GM18951 (cell line): ENCODE measurements at regions not wholly inside any gene's neighbourhood (a gene's known extent, or its start where the extent isn't known, plus 50 kb on each side); places are given as distances from the start of the nearest gene placed in this dataset.

Source experiments
- POLR2A ChIP-seq: IDR thresholded peaks from 4 replicates; pipeline ENCODE4 v1.6.1; 2011; ENCODE audit warnings: mild to moderate bottlenecking; ENCODE audit not compliant: insufficient read length, insufficient read depth; ENCODE audit errors: extremely low read depth
- in situ Hi-C: fragments of 300-500 bp; cut with MboI; formaldehyde crosslinking; loops from one replicate; pipeline ENCODE4 v1.12.0; 2022; ENCODE audit warnings: low sequenced_read_pairs, mixed read lengths, inconsistent platforms; ENCODE audit not compliant: unreplicated experiment

DNA sequence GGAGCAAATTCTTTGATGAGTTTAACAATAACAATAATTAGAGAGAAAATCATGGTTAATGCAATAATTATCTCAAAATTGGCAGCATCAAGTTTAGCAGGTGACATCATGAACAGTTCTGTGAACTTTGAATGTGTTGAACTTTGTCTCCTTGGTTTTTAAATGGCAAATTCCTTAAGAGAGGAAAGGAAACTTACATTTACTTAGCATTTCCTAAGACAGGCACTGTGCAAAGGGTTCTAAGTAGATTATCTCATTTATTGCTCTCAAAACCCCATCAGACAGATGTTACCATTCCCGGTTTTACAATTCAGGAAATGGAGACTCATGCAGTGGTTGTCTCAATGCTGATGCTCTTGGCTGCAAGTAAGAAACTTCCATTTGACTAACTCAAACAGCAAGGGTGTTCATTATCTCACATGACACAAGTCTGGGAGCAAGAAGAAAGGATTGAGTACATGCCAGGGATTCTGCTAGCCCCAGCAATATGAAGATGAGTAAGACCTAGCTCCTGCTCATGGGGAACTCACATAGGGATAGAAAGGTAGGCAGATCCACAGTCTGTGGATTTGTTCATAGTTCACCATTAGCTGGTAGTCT lies 81.3 kb upstream of the ITGA6 start:
- in situ Hi-C loops: no loop called here
- no peak for TF ChIP-seq POLR2A

DNA sequence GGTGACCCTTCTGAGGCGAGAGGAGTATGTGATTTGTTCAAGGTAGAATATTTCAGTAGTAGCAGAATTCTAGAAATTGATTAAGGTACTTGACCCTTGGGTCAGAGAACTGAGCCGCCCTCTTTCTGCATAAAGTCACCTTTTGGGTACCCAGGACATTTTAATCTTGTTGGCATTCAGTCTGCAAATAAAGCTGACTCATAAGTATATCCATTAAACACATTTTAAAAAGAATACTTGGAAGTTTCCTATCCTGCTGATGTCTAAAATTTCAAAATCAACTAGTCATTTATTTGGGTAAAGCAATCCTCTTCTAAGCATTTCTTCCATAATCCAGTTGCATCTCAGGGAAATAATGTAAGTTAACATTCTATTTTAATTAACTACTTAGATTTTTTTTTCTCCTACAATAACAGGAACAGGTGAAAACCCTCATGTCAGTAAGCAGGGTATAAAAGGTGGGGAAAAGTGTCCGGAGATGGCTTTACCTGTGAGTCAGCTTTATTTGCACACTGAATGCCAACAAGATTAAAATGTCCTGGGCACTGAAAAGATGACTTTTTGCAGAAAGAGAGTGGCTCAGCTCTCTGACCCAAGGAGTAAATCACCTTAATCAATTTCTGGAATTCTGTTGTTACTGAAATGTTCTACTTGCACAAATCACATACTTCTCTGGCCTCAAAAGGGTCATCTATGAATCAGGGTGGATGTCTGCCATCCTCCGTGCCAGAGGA lies 78.7 kb upstream of the ITGA6 start:
- TF ChIP-seq POLR2A: no peak
- in situ Hi-C loops: no loop called here

DNA sequence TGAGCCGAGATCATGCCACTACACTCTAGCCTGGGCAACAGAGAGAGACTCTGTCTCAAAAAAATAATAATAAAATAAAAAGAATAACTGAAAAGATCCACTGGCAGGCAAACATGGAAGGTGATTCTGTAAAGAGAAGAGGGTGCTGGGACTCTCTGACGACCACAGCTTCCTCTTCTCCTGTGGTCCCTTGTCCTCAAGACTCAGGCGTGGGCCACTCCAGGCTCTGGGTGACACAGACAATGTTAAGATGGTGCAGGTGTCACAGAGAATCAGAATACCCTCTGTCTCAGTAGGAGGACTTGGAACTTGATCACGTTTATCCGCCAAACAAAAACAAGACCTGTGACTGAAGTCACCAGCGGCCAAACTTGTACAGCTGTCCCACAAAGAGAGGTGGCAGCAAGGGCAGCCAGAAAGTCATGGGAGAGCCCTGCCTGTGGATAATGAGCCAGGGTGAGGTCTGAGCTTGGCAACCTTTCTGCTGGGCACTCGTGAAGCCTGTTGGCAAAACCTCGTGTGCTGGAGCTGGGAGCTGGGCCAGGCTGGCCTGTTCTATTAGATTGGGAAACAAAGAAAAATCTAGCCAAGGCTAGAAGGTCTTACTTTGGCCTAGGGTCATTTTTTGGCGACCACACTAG lies 76.4 kb upstream of the ITGA6 start:
- TF ChIP-seq POLR2A: no peak
- in situ Hi-C loops: no loop called here

DNA sequence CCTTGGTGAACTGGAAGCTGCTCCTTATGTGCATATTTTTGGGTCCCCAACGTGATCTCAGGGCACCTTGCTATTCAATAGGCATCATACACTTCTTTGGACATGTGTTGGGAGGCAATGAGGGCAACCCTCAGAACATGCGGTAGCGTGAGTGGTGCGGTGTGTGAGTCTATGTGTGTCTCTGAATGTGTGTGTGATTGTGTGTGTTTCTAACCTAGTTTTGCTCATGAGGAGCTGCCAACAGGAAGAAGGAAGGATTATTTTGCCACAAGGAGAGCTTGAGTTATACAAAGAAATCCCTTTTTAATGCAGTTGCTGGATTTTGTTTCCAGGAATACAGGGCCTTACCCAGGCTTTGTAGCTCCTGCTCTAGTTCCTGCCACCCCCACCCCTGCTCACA lies 75.8 kb upstream of the ITGA6 start:
- in situ Hi-C loops: no loop called here
- no peak for TF ChIP-seq POLR2A

DNA sequence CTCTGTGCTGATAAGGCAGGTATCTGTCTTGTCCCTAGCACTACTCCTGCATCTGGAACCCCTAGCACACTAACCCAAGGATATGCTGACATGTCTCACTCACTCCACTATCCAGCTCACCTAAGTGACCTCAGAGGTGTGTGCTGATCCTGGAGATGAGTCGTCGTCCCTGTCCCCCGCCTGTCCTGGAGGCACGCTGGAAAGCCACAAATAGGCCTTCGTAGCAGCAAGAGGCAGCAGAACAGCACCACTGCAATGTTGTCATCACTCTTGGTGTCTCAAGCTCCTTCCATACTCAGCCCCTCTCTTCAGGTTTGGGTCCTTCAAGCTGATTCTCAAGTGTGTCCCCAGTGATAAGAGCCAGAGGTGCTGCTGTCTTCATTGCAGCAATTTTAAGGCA lies 73.0 kb upstream of the ITGA6 start:
- TF ChIP-seq POLR2A: no peak
- in situ Hi-C loops: no loop called here

DNA sequence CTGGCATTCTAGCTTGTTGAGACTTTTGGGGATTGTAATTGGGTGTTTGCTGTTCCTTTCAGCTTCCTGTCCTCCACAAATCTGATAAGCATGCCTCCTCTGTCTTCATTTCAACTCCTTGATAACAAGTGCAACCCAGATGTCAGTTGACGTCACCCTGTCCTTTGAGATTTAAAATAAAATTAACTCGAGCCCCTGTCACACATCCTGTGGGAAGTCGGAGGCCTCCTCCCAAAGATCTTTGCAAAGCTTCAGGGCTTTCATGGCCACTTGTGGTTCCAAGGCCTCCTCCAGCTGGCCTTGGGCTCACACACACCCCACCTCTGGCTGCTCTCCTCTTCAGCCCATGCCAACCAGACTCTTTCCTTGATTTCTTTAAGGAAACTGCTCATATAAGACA lies 69.9 kb upstream of the ITGA6 start:
- no peak for TF ChIP-seq POLR2A
- in situ Hi-C loops: loop anchor here (5.0 kb wide), 1 partner anchor 45 kb away; no protein-coding TSS in a partner anchor

DNA sequence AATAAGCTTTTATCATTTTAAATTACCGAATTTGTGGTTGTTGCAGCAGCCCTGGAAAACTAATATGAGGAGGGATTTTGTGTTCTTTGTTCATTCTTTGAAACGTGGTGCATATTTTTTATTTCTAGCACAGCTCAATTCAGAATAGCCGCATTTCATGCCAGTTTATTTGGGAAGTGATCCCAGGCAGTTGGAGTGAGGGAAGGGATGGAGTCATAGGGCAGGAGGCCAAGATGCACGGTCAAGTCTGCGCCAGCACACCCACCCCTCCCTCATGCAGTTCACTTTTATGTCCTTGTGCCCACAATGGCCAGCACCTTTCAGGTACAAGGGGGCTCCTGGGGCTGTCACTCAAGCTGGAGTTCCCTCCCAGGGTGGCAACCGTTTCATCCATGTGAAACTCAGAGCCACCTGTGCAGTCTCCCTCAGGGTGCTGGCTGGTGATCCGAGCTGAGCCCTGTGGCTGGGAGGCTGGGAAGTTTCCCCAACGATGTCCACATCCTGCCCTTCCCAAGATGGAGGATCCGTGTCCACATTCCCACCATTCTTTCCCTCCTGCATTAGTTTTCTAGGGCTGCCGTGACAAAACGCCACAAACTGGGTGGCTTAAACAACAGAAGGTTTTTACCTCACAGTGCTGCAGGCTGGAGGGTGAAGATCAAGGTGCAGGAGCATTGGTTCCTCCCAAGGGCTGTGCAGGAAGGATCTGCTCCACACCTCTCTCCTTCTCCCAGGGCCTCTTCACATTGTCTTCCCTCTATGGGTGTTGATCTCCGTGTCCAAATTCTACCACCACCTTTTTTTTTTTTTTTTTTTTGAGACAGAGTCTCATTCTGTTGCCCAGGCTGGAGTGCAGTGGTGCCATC lies 68.5 kb upstream of the ITGA6 start:
- no peak for TF ChIP-seq POLR2A
- in situ Hi-C loops: loop anchor here (5.0 kb wide), 1 partner anchor 47 kb away; no protein-coding TSS in a partner anchor

DNA sequence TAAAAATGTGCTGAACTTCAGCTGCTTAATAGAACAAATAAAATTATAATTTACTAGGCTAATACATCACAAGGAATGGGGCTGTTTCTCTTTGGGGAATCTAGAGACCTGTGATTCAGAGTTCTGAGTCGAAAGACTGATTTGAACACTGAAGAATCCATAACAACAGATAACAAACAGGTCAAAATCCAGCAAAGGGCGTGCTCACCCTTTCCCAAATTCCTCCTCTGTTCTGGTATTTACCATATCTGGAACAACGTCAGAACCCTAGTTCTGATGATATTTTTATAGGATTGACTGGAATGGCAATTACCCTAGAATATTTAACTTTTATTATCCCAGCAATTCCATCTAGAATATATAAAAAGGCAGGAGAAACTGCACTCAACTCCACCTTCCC lies 66.0 kb upstream of the ITGA6 start:
- in situ Hi-C loops: no loop called here
- no peak for TF ChIP-seq POLR2A

DNA sequence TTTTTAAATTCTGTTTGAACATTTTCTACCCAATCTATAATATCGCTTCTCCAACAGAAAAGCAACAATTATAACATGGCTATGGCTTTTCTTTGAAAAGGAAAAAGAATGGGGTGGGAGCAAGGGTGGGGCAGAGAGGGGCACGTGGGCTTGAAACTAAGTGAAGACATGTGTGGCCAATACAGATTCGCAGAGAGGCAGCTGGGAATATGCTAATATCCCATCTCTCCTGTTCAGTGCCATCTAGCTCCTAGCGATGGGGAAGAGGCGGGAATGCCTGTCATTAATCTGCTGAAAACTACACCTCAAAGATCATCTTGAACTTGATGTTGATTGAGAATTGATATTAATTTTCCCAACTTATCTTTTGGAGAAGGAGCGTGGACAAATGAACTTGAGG lies 65.5 kb upstream of the ITGA6 start:
- TF ChIP-seq POLR2A: no peak
- in situ Hi-C loops: no loop called here

DNA sequence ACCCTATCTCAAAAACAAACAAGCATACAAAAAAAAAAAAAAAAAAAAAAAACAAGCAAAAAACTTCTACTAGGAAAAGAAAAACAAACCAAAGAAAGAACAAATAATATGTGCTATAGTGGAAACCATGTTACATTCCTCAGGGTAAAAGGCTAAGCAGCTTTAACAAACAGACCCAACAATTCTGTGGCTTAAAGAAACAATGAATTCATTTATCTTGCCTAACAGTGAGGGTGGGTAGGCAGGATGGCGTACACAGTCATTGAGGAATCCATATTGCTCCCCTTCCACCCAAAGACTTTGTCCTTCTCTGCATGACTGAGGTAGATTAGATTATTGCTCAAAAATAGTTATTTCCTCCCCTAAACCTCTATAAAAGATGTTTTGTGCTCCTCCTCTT lies 63.1 kb upstream of the ITGA6 start:
- TF ChIP-seq POLR2A: no peak
- in situ Hi-C loops: no loop called here

DNA sequence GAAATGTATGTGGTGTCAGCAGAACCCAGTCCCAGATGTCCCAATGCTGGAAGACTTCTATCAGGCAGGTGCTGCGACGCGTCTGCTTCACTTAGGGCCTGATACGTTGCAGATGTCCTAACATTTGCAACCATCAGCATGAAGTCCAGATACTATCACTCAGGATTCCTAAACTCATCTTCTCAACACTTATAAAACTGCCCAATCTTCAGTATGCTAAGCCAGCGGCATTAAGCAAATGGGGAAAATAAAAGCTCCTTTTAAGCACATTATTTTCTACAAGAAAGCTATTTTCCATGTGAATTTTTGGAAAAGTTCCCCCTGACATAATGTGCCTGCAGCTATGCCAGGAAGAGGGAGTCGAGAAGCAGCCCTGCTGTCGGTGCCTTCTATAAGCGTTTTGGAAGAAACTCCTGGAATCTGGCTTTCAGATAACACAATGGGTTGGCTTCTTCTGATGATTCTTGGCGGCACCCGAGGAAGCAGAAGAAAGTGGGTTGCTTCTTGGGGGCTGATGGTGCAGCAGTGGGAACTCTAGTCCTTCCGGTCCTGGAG lies 60.7 kb upstream of the ITGA6 start:
- in situ Hi-C loops: no loop called here
- TF ChIP-seq POLR2A: no peak

DNA sequence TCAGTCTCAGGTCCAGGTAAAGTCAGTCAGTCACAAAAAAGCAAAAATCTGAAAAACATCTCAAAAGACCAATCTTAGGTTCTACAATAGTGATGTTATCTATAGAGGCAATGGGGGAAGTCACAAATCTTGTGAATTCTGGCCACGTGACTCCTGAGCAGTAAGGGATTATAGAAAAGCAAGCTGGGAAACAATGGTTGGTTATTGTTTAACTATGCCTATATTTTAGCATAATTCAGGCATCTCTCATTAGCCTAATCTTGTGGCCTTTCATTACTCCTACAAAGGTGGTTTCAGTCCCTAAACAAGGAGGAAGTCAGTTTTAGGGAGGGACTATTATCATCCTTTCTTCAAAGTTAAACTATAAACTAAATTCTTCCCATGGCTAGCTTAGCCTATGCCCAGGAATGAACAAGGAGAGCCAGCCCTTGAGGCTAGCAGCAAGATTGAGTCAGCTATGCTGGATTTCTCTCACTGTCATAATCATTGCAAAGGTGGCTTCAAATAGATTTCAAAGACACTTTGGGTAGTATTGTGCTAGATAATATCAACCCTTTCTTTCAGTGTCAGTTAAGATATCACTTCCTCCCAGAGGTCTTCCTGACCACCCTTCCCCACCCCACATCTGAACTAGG lies 56.4 kb upstream of the ITGA6 start:
- TF ChIP-seq POLR2A: no peak
- in situ Hi-C loops: no loop called here

DNA sequence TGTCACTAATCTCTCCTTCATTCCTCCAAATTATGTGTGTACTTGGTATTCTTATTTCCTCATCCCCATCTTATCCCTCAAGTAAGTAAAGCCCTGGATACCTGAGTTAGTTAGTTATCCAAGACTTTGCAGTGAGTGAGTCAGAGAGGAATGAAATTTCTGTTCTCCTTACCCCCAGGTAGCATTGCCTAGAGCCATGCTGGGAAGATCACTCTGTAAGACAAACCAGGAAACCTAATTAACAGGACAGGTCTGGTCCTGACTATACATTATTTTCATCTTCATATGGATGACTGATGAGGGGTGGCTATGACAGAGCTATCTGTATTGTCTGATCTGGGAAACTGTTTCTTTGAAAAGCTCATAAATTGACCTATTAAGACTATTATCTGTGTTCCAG lies 55.0 kb upstream of the ITGA6 start:
- TF ChIP-seq POLR2A: no peak
- in situ Hi-C loops: no loop called here

DNA sequence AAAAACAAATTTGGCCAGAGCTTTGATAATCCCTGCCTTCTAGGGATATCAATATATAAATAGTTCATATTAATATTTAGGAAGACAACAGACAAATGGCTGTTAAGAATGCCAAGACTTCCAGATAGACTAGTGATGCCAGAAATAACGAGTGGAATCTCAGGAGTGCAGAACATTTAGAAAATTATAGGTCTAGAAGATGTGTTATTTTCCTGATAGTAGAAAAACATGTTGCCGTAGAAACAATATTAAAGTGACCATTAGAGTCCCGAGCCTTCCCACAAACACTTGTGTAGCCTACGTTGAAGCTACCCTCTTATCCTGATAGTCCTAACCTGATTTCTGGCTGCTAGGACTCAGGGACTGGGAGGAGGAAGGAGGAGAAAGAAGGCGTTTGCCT lies 54.3 kb upstream of the ITGA6 start:
- in situ Hi-C loops: no loop called here
- TF ChIP-seq POLR2A: no peak
